Cardiac fibroblast (primary cell): ENCODE measurements at regions not wholly inside any gene's neighbourhood (a gene's known extent, or its start where the extent isn't known, plus 50 kb on each side); places are given as distances from the start of the nearest gene placed in this dataset.

Experiments used
- DNase-seq, 2 donors: peaks; one replicate each; pipeline versions ENCODE4 v3.0.0 to v3.0.0-alpha.2; 2010; ENCODE audit warnings: low read depth in 2 of 2
- H3K4me3 ChIP-seq, 2 donors: replicated peaks in 1 of 2; 1 replicate in 1 of 2; 2 replicates in 1 of 2; pipeline ENCODE4 v1.5.1; 2011; ENCODE audit warnings: low read depth in 2 of 2, low read length in 2 of 2, mild to moderate bottlenecking in 2 of 2, moderate library complexity in 1 of 2
- CTCF ChIP-seq: IDR thresholded peaks from one replicate; pipeline ENCODE4 v1.5.1; 2011; ENCODE audit warnings: low read depth, mild to moderate bottlenecking, low read length, inconsistent platforms

- no peak for TF ChIP-seq CTCF
- H3K4me3 ChIP-seq = no peak overlapping the region
- no peak for DNase-seq
Observed at GRCh38 chr5:36523926-36524325, 82.5 kb upstream of the SLC1A3 start.

- DNase-seq = no peak
- no peak overlapping the region for H3K4me3 ChIP-seq
- TF ChIP-seq CTCF = no peak
Observed at GRCh38 chr5:36526537-36526936, 79.9 kb upstream of the SLC1A3 start.

GRCh38 chr5:36528588-36528987 lies 77.8 kb upstream of the SLC1A3 start:
- H3K4me3 ChIP-seq = no peak overlapping the region
- no peak for DNase-seq
- no peak for TF ChIP-seq CTCF

- DNase-seq = no peak
Observed at GRCh38 chr5:36529142-36529541, 77.3 kb upstream of the SLC1A3 start.

GRCh38 chr5:36530215-36530614 lies 76.2 kb upstream of the SLC1A3 start:
- H3K4me3 ChIP-seq = no peak overlapping the region
- DNase-seq = no peak
- no peak for TF ChIP-seq CTCF

More at GRCh38 chr5:36529142-36529541, 77.3 kb upstream of the SLC1A3 start:
- no peak for TF ChIP-seq CTCF
- H3K4me3 ChIP-seq = no peak overlapping the region

- H3K4me3 ChIP-seq = no peak overlapping the region
- no peak for DNase-seq
- TF ChIP-seq CTCF = no peak
Observed at GRCh38 chr5:36531401-36531800, 75.0 kb upstream of the SLC1A3 start.

- no peak for TF ChIP-seq CTCF
- DNase-seq = no peak
Observed at GRCh38 chr5:36535378-36535777, 71.0 kb upstream of the SLC1A3 start.

More at GRCh38 chr5:36535378-36535777, 71.0 kb upstream of the SLC1A3 start:
- H3K4me3 ChIP-seq = no peak overlapping the region
